H9 (cell line): ENCODE measurements at regions not wholly inside any gene's neighbourhood (a gene's known extent, or its start where the extent isn't known, plus 50 kb on each side); places are given as distances from the start of the nearest gene placed in this dataset.

ENCODE experiments used
- DNase-seq: peaks from one replicate; pipeline ENCODE4 v3.0.0-alpha.2; 2017
- H2AFZ ChIP-seq: one replicate; pipeline ENCODE4 v1.6.1; 2013; ENCODE audit warnings: mild to moderate bottlenecking, low read length, control low read depth, moderate library complexity
- H2AK5ac ChIP-seq: 2 replicates; pipeline ENCODE4 v1.6.1; 2013; ENCODE audit warnings: low read length, control low read depth, mixed read lengths; ENCODE audit not compliant: insufficient read length
- H2BK120ac ChIP-seq: one replicate; pipeline ENCODE4 v1.6.1; 2013; ENCODE audit warnings: low read depth, mild to moderate bottlenecking, low read length, control low read depth, inconsistent platforms; ENCODE audit not compliant: poor library complexity, severe bottlenecking
- H2BK12ac ChIP-seq: 2 replicates; pipeline ENCODE4 v1.6.1; 2013; ENCODE audit warnings: low read length, control low read depth, mixed read lengths, low read depth; ENCODE audit not compliant: insufficient read length
- H2BK15ac ChIP-seq: 2 replicates; pipeline ENCODE4 v1.6.1; 2013; ENCODE audit warnings: low read depth, low read length, control low read depth
- H2BK20ac ChIP-seq: one replicate; pipeline ENCODE4 v1.6.1; 2013; ENCODE audit warnings: low read depth, mild to moderate bottlenecking, low read length, control low read depth, inconsistent platforms; ENCODE audit not compliant: poor library complexity, severe bottlenecking
- H2BK5ac ChIP-seq: 2 replicates; pipeline ENCODE4 v1.6.1; 2013; ENCODE audit warnings: low read length, control low read depth, mixed read lengths; ENCODE audit not compliant: insufficient read length
- H3K14ac ChIP-seq: 2 replicates; pipeline ENCODE4 v1.6.1; 2013; ENCODE audit warnings: low read length, control low read depth; ENCODE audit not compliant: insufficient read depth
- H3K18ac ChIP-seq: 2 replicates; pipeline ENCODE4 v1.6.1; 2013; ENCODE audit warnings: low read depth, mild to moderate bottlenecking, mixed read lengths, low read length, control low read depth; ENCODE audit not compliant: insufficient read length
- H3K23ac ChIP-seq: 2 replicates; pipeline ENCODE4 v1.6.1; 2013; ENCODE audit warnings: low read length, control low read depth, mixed read lengths, low read depth; ENCODE audit not compliant: insufficient read length
- H3K23me2 ChIP-seq: 2 replicates; pipeline ENCODE4 v1.6.1; 2013; ENCODE audit warnings: low read depth, mild to moderate bottlenecking, mixed read lengths, low read length, control low read depth; ENCODE audit not compliant: insufficient read length, poor library complexity, severe bottlenecking
- H3K27ac ChIP-seq: 2 replicates; pipeline ENCODE4 v1.5.1; 2013; ENCODE audit warnings: low read length, control low read depth, mixed read lengths, low read depth; ENCODE audit not compliant: insufficient read length
- H3K27me3 ChIP-seq: 2 replicates; pipeline ENCODE4 v1.6.1; 2013; ENCODE audit warnings: low read length, control low read depth, inconsistent platforms; ENCODE audit not compliant: insufficient read depth
- H3K4ac ChIP-seq: 2 replicates; pipeline ENCODE4 v1.6.1; 2013; ENCODE audit warnings: low read depth, mild to moderate bottlenecking, control low read depth, inconsistent platforms, low read length, moderate library complexity
- H3K4me1 ChIP-seq: 2 replicates; pipeline ENCODE4 v1.6.1; 2013; ENCODE audit warnings: low read length, control low read depth, inconsistent platforms; ENCODE audit not compliant: insufficient read depth
- H3K4me2 ChIP-seq: 2 replicates; pipeline ENCODE4 v1.6.1; 2013; ENCODE audit warnings: low read length, control low read depth, mixed read lengths; ENCODE audit not compliant: insufficient read length, insufficient read depth
- H3K56ac ChIP-seq: 2 replicates; pipeline ENCODE4 v1.6.1; 2013; ENCODE audit warnings: low read depth, mild to moderate bottlenecking, mixed read lengths, low read length, control low read depth; ENCODE audit not compliant: insufficient read length
- H3K79me1 ChIP-seq: 2 replicates; pipeline ENCODE4 v1.6.1; 2013; ENCODE audit warnings: low read depth, mild to moderate bottlenecking, moderate library complexity, low read length, control low read depth, inconsistent platforms; ENCODE audit not compliant: insufficient read depth, poor library complexity, severe bottlenecking
- H3K79me2 ChIP-seq: 2 replicates; pipeline ENCODE4 v1.6.1; 2013; ENCODE audit warnings: low read length, control low read depth, inconsistent platforms; ENCODE audit not compliant: insufficient read depth
- H3K9ac ChIP-seq: 2 replicates; pipeline ENCODE4 v1.6.1; 2013; ENCODE audit warnings: low read length, control low read depth, mixed read lengths; ENCODE audit not compliant: insufficient read length; ENCODE audit errors: extremely low read depth
- H3K9me3 ChIP-seq: one replicate; pipeline ENCODE4 v1.6.1; 2013; ENCODE audit warnings: low read depth, low read length, inconsistent platforms; ENCODE audit not compliant: control insufficient read depth
- H3T11ph ChIP-seq: one replicate; pipeline ENCODE4 v1.6.1; 2013; ENCODE audit warnings: mild to moderate bottlenecking, low read length, control low read depth, inconsistent platforms
- H4K20me1 ChIP-seq: one replicate; pipeline ENCODE4 v1.6.1; 2013; ENCODE audit not compliant: control insufficient read depth, insufficient read length, insufficient read depth
- H4K5ac ChIP-seq: 2 replicates; pipeline ENCODE4 v1.6.1; 2013; ENCODE audit warnings: low read depth, mild to moderate bottlenecking, mixed read lengths, low read length, control low read depth; ENCODE audit not compliant: insufficient read length
- H4K8ac ChIP-seq: replicated peaks from 2 replicates; pipeline ENCODE4 v1.6.1; 2013; ENCODE audit warnings: low read length, control low read depth, mixed read lengths, low read depth; ENCODE audit not compliant: insufficient read length
- H4K91ac ChIP-seq: 2 replicates; pipeline ENCODE4 v1.6.1; 2013; ENCODE audit warnings: low read depth, mild to moderate bottlenecking, moderate library complexity, mixed read lengths, low read length, control low read depth; ENCODE audit not compliant: insufficient read length
- H3K27ac Mint-ChIP-seq, 3 experiments: 2 replicates in 2 of 3; 3 replicates in 1 of 3; pipeline ENCODE4 v1.8.0; 2020 to 2021; ENCODE audit warnings: mixed read lengths in 3 of 3, mild to moderate bottlenecking in 1 of 3, moderate library complexity in 1 of 3
- H3K27me3 Mint-ChIP-seq: 2 replicates; pipeline ENCODE4 v1.8.0; 2021; ENCODE audit warnings: low read depth, mild to moderate bottlenecking, moderate library complexity, mixed read lengths
- H3K36me3 Mint-ChIP-seq, 3 experiments: 2 replicates in 2 of 3; 3 replicates in 1 of 3; pipeline ENCODE4 v1.8.0; 2020 to 2021; ENCODE audit warnings: low read depth in 3 of 3, mixed read lengths in 3 of 3; ENCODE audit not compliant: insufficient read depth in 1 of 3
- H3K4me1 Mint-ChIP-seq, 2 experiments: 2 replicates each; pipeline ENCODE4 v1.8.0; 2020; ENCODE audit warnings: mixed read lengths in 2 of 2
- H3K4me3 Mint-ChIP-seq, 2 experiments: 2 replicates in 1 of 2; 3 replicates in 1 of 2; pipeline ENCODE4 v1.8.0; 2020 to 2021; ENCODE audit warnings: mild to moderate bottlenecking in 2 of 2, mixed read lengths in 2 of 2, moderate library complexity in 1 of 2
- H3K9me3 Mint-ChIP-seq, 2 experiments: 2 replicates in 1 of 2; 3 replicates in 1 of 2; pipeline ENCODE4 v1.8.0; 2020; ENCODE audit warnings: mild to moderate bottlenecking in 2 of 2, mixed read lengths in 2 of 2, moderate library complexity in 1 of 2
- WGBS: extraction: QIAGEN DNeasy Blood & Tissue Kit; methylation state at CpG from one replicate; pipeline ENCODE4 v1.1.7; 2013; ENCODE audit warnings: missing lambda C conversion rate, low lambda C conversion rate, mixed read lengths; ENCODE audit not compliant: insufficient read length; ENCODE audit errors: extremely low coverage; 5-methylcytosine and 5-hydroxymethylcytosine counted together
- TF ChIP-seq, protein P1 (sequence below): fragments of 200-600 bp; sonication (generic); conservative IDR thresholded peaks from 3 replicates; pipeline ENCODE4 v1.8.0; 2021; ENCODE audit warnings: antibody characterized with exemption, mild to moderate bottlenecking

DNA sequence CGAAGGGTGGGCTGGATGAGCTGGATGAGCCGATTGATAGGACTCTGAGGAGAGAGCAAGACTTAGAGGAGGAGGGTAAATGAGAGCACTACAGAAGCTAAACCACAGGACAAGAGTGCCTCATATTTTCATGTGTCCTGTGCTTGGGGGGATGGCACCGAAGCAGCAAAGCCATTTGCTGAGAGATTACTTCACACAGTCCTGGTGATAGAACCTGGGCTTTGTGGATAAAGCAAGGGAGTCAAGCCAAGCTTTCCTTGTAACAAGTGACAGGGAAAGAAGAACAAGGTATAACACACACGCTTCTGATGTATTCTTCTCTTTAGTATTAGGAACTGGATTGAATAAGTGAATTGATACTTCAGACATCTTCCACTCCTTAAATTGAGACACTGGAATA, 253.7 kb downstream of the ANKRD7 start:
- no peak overlapping the region for H2AFZ ChIP-seq
- no peaks in the 10 kb centered on the region for H3K23me2 ChIP-seq
- no peak overlapping the region for H2AK5ac ChIP-seq
- no peak overlapping the region for H3K23ac ChIP-seq
- Mint-ChIP-seq H3K27me3 (no peaks in the 10 kb centered on the region), H3K4me3 (no peak overlapping the region), H3K9me3 (peaks cover 18 to 20% of the 10 kb centered on the region in 2 experiments), H3K36me3 (peaks cover 5 to 24% (median 13%) of the 10 kb centered on the region in 3 experiments), H3K27ac (no peak overlapping the region), H3K4me1 (no peaks in the 10 kb centered on the region)
- H3T11ph ChIP-seq, result no peak overlapping the region
- H3K14ac ChIP-seq, result no peak overlapping the region
- no peak overlapping the region for H3K4ac ChIP-seq
- H2BK120ac ChIP-seq, result no peak overlapping the region
- H2BK5ac ChIP-seq, result no peak overlapping the region
- H3K9ac ChIP-seq, result no peak overlapping the region
- no peaks in the 10 kb centered on the region for H3K79me1 ChIP-seq
- no peak for DNase-seq
- no peak overlapping the region for H4K5ac ChIP-seq
- no peak overlapping the region for H2BK15ac ChIP-seq
- H3K18ac ChIP-seq, result no peak overlapping the region
- H2BK12ac ChIP-seq, result no peak overlapping the region
- TF ChIP-seq, protein P1, sequence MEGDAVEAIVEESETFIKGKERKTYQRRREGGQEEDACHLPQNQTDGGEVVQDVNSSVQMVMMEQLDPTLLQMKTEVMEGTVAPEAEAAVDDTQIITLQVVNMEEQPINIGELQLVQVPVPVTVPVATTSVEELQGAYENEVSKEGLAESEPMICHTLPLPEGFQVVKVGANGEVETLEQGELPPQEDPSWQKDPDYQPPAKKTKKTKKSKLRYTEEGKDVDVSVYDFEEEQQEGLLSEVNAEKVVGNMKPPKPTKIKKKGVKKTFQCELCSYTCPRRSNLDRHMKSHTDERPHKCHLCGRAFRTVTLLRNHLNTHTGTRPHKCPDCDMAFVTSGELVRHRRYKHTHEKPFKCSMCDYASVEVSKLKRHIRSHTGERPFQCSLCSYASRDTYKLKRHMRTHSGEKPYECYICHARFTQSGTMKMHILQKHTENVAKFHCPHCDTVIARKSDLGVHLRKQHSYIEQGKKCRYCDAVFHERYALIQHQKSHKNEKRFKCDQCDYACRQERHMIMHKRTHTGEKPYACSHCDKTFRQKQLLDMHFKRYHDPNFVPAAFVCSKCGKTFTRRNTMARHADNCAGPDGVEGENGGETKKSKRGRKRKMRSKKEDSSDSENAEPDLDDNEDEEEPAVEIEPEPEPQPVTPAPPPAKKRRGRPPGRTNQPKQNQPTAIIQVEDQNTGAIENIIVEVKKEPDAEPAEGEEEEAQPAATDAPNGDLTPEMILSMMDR, result no peak
- no CpG with 5 or more reads among the region's 4 CpGs for WGBS
- no peak overlapping the region for H4K91ac ChIP-seq
- no peaks in the 10 kb centered on the region for H3K27me3 ChIP-seq
- no peak overlapping the region for H3K4me2 ChIP-seq
- no peaks in the 10 kb centered on the region for H4K20me1 ChIP-seq
- H3K27ac ChIP-seq, result no peak overlapping the region
- no peak overlapping the region for H4K8ac ChIP-seq
- H3K79me2 ChIP-seq, result no peaks in the 10 kb centered on the region
- H3K56ac ChIP-seq, result no peak overlapping the region
- no peaks in the 10 kb centered on the region for H3K4me1 ChIP-seq
- no peaks in the 10 kb centered on the region for H3K9me3 ChIP-seq
- H2BK20ac ChIP-seq, result no peak overlapping the region
